ENCODE measurements at regions not wholly inside any gene's neighbourhood (a gene's known extent, or its start where the extent isn't known, plus 50 kb on each side); places are given as distances from the start of the nearest gene placed in this dataset.

DNA sequence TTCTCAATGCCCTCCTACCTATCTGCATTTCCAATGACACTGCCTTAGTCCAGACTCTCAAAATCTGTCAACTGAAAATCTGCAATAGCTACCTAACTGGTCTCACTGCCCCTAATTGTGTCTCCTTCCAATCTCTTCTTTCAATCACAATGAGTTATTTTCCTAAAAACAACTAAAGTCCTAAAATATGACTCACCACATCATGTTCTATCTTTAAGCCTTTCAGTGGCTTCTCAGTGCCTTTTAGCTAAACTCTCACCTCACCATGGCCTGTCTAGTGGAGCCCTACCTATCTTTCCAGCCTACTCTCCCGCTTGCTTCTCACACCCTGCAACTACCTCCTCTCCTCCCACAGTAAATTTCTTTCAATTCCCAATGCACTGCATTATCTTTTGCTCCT lies 220.9 kb upstream of the PKDCC start:
- DNase-seq, result no peak

DNA sequence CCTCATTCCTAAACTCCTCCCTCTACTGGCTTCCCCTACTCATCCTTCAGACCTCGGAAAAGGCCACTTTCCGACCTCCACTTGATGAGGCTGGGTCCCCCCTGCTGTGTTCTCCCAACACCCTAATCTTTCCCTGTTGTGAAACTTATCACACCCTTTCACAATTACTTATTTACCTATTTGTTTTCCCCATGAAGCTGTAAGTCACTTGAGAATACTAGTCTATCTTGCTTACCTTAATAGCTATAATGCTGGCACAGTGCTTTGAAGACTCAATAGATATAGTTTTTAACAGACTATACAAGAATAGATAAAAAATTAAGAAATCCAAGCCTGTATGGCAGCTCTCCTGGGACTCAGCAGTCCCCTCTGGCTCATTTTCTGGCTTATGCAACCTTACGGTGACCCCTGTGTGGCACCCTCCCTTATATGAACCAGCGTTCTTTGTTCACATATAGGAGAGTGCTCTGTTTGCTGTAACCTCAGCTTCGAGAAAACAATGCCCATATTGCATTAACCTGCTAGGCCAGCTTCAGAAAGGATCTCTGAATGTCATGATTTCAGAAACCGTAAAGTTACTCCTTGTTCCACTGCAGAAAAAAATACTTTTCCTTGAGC lies 220.4 kb upstream of the PKDCC start:
- DNase-seq, result no peak

- DNase-seq, result no peak
These were observed 219.7 kb upstream of the PKDCC start for GRCh38 chr2:41828052-41828643.

DNA sequence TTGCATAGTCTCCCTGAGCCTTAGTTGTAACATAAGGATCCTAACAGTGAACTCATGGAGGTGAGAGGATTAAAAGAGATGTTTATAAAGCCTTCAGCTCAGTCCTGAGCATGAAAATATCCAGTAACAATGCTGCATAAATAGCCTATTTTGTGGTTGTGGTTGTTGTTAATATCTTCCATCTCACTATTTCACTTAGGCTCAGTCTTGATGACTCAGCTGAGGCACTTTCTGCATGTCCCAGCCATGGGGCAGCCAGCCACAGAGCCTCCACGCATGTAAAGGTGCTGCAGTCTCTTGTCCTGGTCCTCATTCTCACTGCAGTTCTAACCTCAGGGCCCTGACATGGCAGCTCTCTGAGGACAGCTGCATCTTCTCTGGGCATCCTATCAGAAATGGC lies 218.8 kb upstream of the PKDCC start:
- DNase-seq, result no peak

- DNase-seq, result no peak
These were observed 217.2 kb upstream of the PKDCC start for GRCh38 chr2:41830600-41830999.

GRCh38 chr2:41832218-41832617 lies 215.6 kb upstream of the PKDCC start:
- DNase-seq, result no peak

DNA sequence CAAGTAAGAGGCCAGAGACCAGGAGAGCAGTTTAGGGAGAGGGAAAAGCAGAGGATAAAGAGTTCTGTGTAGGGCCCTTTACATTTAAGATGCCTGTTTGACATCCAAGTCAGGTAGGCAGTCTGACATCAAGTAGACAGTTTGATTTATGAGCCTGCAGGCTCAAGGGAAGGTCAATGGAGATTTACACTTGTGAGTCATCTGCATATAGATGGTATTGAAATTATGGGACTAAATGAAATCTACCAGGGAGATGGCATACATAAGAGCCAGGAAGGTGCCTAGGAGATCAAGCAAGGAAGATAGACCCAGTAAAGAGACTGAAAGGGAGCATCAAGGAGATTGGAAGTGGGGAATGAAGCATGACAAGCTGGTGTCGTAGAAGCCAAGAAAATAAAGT lies 212.4 kb upstream of the PKDCC start:
- DNase-seq, result peak in 2 of 3 experiments; percentile 46 to 60

GRCh38 chr2:41836948-41837347 lies 210.9 kb upstream of the PKDCC start:
- no peak for DNase-seq

- no peak for DNase-seq
These were observed 210.2 kb upstream of the PKDCC start for GRCh38 chr2:41837610-41838009.

DNA sequence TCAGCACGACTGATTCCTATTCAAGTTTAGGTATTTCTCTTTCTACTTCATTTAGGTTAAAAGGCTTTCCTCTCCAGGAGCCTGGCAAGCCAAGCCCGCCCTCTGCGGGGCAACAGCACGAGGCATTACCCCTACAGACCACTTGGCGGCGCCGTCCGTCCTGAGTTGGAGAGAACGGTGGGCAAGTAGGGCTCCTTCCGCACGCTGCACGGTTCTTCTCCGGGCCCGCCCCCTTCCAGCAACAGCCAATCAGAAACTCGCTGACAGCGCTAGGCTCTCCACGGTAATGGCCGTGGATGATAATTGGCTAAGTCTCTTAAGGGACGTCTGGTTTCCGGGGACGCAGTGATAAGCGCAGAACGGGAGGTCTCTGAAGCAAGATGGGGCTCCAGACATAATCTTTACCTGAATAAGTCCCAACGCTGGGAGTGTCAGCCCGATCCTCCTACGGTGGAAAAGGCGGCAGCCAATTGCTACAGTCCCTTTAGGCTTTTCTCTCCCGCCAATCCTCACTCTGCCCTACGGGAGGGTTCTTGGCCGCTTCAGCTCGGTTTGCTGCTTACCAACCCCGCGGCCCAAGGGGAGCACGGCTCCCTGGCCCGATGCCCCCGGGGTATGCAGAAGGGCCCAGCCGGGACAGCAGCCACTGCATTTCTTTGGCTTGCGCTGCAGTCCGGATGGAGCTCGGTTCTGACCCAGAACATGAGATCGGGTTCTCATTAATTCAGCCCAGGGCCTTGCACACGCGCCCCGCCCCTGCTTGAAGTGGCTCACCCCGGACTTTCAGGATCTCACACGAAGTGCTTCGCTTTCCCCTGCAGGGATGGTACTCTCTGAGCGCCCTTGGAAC lies 206.9 kb upstream of the PKDCC start:
- peak; percentile 98 to 99 (median 99) for DNase-seq

DNA sequence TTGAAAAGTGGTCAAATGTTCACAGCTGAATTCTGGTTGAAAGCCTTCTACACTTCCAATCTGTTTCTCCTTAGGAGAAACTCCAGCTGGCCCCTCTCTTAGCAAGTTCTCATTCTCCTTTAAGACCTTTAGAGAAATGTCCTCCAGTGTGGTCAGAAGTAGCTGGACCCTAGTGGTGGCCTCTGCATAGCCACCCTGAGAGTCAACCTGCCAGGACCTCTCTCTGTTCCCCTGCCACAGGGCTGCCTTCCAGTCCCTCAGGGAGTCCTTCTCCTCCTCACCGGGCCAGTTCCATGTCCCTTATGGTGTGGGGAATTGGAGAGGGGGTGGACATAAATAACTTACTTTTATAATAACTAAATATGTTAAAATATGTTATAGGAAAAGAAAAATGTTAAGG lies 200.9 kb upstream of the PKDCC start:
- no peak for DNase-seq

DNA sequence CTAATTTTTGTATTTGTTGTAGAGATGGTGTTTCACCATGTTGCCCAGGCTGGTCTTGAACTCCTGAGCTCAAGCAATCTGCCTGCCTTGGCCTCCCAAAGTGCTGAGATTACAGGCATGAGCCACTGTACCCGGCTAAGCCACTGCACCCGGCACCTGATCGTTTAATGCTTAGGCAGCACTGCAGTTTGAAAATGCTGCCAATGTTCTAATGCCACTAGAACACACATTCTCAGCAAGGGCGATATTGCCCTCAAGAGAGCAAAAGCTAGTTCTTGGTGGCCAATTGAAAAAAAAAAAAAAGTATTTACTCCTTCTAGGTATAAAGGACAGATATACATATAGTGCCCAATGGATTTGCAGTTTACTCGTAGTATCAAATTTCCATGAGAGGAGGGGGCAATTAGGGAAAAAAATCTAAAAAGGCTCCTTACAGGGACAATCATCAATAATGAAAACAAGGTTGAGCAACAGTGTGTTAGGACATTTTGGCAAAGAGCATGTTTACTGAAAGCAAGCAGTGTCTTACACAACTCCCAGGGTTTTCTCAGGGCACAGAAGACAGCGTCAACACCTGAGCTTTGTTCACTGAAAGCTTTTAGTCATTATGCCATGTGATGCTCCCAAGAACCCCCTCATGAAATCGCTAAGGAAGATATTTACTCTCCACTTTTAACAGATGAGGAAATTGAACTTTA lies 199.9 kb upstream of the PKDCC start:
- DNase-seq, result peak in 1 of 3 experiments; percentile 15

GRCh38 chr2:41851554-41851953 lies 196.3 kb upstream of the PKDCC start:
- no peak for DNase-seq

GRCh38 chr2:41853427-41854191 lies 194.2 kb upstream of the PKDCC start:
- DNase-seq, result peak; percentile 46 to 80 (median 72)

DNA sequence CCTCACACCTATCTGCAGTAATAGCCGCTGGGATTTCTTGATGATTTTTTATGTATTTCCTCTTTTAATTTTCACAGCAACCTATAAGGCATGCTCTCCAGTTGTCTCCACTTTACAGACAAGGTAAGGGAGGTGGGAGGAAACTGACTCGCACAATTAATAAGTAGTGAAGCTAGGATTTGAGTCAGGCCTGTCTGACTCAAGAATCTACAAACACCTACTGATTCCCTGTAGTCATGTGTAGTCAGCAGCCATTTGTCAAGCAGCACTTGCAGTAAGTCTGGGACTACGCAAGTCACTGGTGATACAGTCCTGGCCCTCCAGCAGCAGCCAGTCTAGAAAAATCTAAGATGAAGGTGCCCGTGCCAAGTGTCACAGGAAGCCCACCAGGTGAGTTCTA lies 193.6 kb upstream of the PKDCC start:
- DNase-seq, result no peak

GRCh38 chr2:41856946-41857345 lies 190.9 kb upstream of the PKDCC start:
- no peak for DNase-seq

DNA sequence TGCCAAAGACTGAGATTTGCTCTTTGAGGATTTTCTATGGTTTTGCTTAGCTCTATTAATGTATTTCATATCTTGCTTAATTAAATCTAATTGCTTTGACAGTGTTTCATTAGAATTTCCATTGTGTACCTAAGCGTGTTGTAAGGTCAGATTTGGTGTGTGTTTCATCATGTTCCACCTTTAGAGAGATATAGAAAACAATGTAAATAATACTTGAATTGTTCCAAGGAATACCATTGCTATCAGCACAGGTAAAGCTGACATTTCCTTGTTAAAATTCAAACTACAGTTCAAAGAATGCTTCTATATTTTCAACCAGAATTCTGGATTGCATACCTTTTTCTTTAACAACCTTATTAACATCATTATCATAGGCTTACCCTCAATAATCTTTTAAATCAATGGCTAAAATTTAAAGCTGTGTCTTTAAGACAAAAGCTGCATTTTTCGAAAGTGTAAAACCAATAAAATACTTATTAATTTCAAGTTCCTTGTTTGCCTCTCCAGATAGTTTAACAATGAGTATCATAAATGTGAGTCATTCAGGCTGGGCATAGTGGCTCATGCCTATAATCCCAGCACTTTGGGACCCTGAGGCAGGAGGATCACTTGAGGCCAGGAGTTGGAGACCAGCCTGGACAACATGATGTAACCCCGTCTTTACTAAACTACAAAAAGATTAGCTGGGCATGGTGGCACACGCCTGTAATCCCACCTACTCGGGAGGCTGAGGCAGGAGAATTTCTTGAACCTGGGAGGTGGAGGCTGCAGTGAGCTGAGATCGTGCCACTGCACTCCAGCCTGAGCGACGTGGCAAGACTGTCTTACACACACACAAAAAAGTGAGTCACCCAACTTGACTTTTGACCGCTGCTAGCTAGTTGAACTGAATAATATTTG lies 188.0 kb upstream of the PKDCC start:
- no peak for DNase-seq

DNA sequence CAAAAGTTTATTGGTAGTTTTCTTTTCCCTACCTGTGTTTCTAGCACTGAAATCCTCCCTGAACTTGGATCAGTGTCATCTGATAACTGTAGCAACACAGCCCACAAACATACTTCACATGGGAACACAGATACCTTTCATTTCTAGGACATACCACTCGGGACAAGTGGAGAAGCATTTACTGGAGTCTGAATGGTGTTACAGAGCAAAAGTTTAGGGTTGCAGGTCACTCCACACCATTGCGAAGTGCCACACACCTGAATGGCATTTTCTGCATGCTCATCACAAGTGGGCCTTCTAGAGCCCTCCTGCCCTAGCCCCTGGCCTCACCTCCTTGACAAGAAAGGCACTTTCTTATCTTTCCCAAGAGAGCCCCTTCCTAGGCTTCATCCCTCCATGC lies 184.8 kb upstream of the PKDCC start:
- DNase-seq, result no peak

- peak in 1 of 3 experiments; percentile 24 for DNase-seq
These were observed 182.6 kb upstream of the PKDCC start for GRCh38 chr2:41865263-41865662.

DNA sequence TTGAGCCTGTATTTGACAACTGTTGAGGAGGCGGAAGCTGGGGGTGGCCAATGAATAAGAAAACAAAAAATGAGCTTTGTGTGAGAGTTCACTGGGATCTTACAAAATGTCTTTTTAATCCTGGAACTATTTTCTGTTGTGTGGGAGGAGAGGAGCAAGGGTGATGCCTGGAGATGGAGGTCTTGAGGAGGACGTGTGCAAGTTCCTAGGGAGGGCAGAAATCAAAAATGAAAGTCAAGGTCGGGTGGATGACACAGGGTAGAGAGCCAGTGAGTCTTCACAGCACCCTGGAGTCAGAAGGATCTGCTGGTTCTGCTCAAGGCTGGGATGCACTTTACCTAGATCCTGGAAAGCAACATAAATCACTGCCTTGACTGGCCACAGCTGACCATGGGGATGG lies 180.3 kb upstream of the PKDCC start:
- no peak for DNase-seq

GRCh38 chr2:41869542-41870264 lies 178.1 kb upstream of the PKDCC start:
- peak; percentile 58 to 83 (median 63) for DNase-seq

All from NCI-H1417 (cell line).